ENCODE measurements at regions not wholly inside any gene's neighbourhood (a gene's known extent, or its start where the extent isn't known, plus 50 kb on each side); places are given as distances from the start of the nearest gene placed in this dataset.

- H3K4me3 Mint-ChIP-seq = no peak overlapping the region
- no peaks in the 10 kb centered on the region for H3K27me3 Mint-ChIP-seq
- POLR2A ChIA-PET = no interaction called here
- CTCF ChIA-PET = interaction anchor here (0.6 kb wide), 1 partner anchor 74 kb away, joined by 4 read pairs; no protein-coding TSS in a partner anchor
- peaks cover 3% of the 10 kb centered on the region for H3K9me3 Mint-ChIP-seq
- no peak for DNase-seq
- no peak overlapping the region for H3K27ac Mint-ChIP-seq
- H3K4me1 Mint-ChIP-seq = no peaks in the 10 kb centered on the region
- no peaks in the 10 kb centered on the region for H3K36me3 Mint-ChIP-seq (ENCODE audit: low read depth)
Measured at GRCh38 chr6:139568956-139569538, 194.6 kb upstream of the CITED2 start.

GRCh38 chr6:139568151-139568955 is 193.9 kb upstream of the CITED2 start:
- no peaks in the 10 kb centered on the region for H3K9me3 Mint-ChIP-seq
- H3K4me1 Mint-ChIP-seq = no peaks in the 10 kb centered on the region
- no peaks in the 10 kb centered on the region for H3K27me3 Mint-ChIP-seq
- no peak for DNase-seq
- no peak overlapping the region for H3K4me3 Mint-ChIP-seq
- H3K36me3 Mint-ChIP-seq (ENCODE audit: low read depth) = no peaks in the 10 kb centered on the region
- ChIA-PET CTCF (interaction anchor here (0.6 kb wide), 1 partner anchor 75 kb away, joined by 4 read pairs; no protein-coding TSS in a partner anchor), POLR2A (no interaction called here)
- no peak overlapping the region for H3K27ac Mint-ChIP-seq

GRCh38 chr6:139567095-139567494 is 192.6 kb upstream of the CITED2 start:
- H3K4me3 Mint-ChIP-seq = no peak overlapping the region
- H3K4me1 Mint-ChIP-seq = no peaks in the 10 kb centered on the region
- no peaks in the 10 kb centered on the region for H3K27me3 Mint-ChIP-seq
- H3K36me3 Mint-ChIP-seq (ENCODE audit: low read depth) = no peaks in the 10 kb centered on the region
- no peak for DNase-seq
- ChIA-PET POLR2A (no interaction called here), CTCF (no interaction called here)
- no peaks in the 10 kb centered on the region for H3K9me3 Mint-ChIP-seq
- H3K27ac Mint-ChIP-seq = no peak overlapping the region

- H3K4me1 Mint-ChIP-seq = no peaks in the 10 kb centered on the region
- H3K27me3 Mint-ChIP-seq = no peaks in the 10 kb centered on the region
- no peak for DNase-seq
- H3K4me3 Mint-ChIP-seq = no peak overlapping the region
- H3K36me3 Mint-ChIP-seq (ENCODE audit: low read depth) = no peaks in the 10 kb centered on the region
- peaks cover 6% of the 10 kb centered on the region for H3K9me3 Mint-ChIP-seq
- CTCF ChIA-PET = interaction anchor here (0.6 kb wide), 1 partner anchor 8 kb away, joined by 5 read pairs; no protein-coding TSS in a partner anchor
- POLR2A ChIA-PET = no interaction called here
- H3K27ac Mint-ChIP-seq = no peak overlapping the region
Measured at GRCh38 chr6:139565591-139565990, 191.1 kb upstream of the CITED2 start.

GRCh38 chr6:139557547-139557946 is 183.1 kb upstream of the CITED2 start:
- Mint-ChIP-seq H3K27me3 (no peaks in the 10 kb centered on the region), H3K4me3 (no peak overlapping the region), H3K4me1 (no peaks in the 10 kb centered on the region), H3K9me3 (peaks cover 9% of the 10 kb centered on the region), H3K36me3 (ENCODE audit: low read depth) (no peaks in the 10 kb centered on the region), H3K27ac (no peak overlapping the region)
- no peak for DNase-seq
- ChIA-PET CTCF (interaction anchor here (0.6 to 1.2 kb wide), 4 partner anchors 8 to 663 kb away, joined by 3 to 5 read pairs (median 4); no protein-coding TSS in a partner anchor), POLR2A (no interaction called here)

- H3K36me3 Mint-ChIP-seq (ENCODE audit: low read depth) = no peaks in the 10 kb centered on the region
- no peak for DNase-seq
- peaks cover 9% of the 10 kb centered on the region for H3K9me3 Mint-ChIP-seq
- no peak overlapping the region for H3K27ac Mint-ChIP-seq
- no peak overlapping the region for H3K4me3 Mint-ChIP-seq
- ChIA-PET POLR2A (no interaction called here), CTCF (interaction anchor here (1.2 kb wide), 1 partner anchor 8 kb away, joined by 3 read pairs; no protein-coding TSS in a partner anchor)
- no peaks in the 10 kb centered on the region for H3K4me1 Mint-ChIP-seq
- peaks cover 3% of the 10 kb centered on the region for H3K27me3 Mint-ChIP-seq
Measured at GRCh38 chr6:139556532-139556931, 182.1 kb upstream of the CITED2 start.

- ChIA-PET POLR2A (interaction anchor here (0.6 kb wide), 1 partner anchor 948 kb away, joined by 3 read pairs; no protein-coding TSS in a partner anchor), CTCF (no interaction called here)
- Mint-ChIP-seq H3K9me3 (peaks cover 3% of the 10 kb centered on the region), H3K4me1 (no peaks in the 10 kb centered on the region), H3K27ac (no peak overlapping the region), H3K27me3 (peaks cover 4% of the 10 kb centered on the region), H3K4me3 (no peak overlapping the region), H3K36me3 (ENCODE audit: low read depth) (no peaks in the 10 kb centered on the region)
- no peak for DNase-seq
Measured at GRCh38 chr6:139553916-139554315, 179.5 kb upstream of the CITED2 start.

GRCh38 chr6:139551376-139551775 is 176.9 kb upstream of the CITED2 start:
- Mint-ChIP-seq H3K36me3 (ENCODE audit: low read depth) (no peaks in the 10 kb centered on the region), H3K27me3 (peaks cover 4% of the 10 kb centered on the region), H3K9me3 (peaks cover 3% of the 10 kb centered on the region), H3K4me1 (peaks cover 6% of the 10 kb centered on the region), H3K4me3 (no peak overlapping the region), H3K27ac (no peak overlapping the region)
- CTCF ChIA-PET = no interaction called here
- no peak for DNase-seq
- POLR2A ChIA-PET = interaction anchor here (0.5 kb wide), 1 partner anchor 58 kb away, joined by 3 read pairs; no protein-coding TSS in a partner anchor

- H3K36me3 Mint-ChIP-seq (ENCODE audit: low read depth) = no peaks in the 10 kb centered on the region
- H3K4me1 Mint-ChIP-seq = peaks cover 14% of the 10 kb centered on the region
- DNase-seq = no peak
- H3K4me3 Mint-ChIP-seq = no peak overlapping the region
- ChIA-PET CTCF (no interaction called here), POLR2A (no interaction called here)
- H3K27me3 Mint-ChIP-seq = peaks cover 4% of the 10 kb centered on the region
- peaks cover 3% of the 10 kb centered on the region for H3K9me3 Mint-ChIP-seq
- no peak overlapping the region for H3K27ac Mint-ChIP-seq
Measured at GRCh38 chr6:139550361-139550760, 175.9 kb upstream of the CITED2 start.

- CTCF ChIA-PET = no interaction called here
- peaks cover 21% of the 10 kb centered on the region for H3K4me1 Mint-ChIP-seq
- no peak overlapping the region for H3K4me3 Mint-ChIP-seq
- peaks cover 4% of the 10 kb centered on the region for H3K27me3 Mint-ChIP-seq
- no peaks in the 10 kb centered on the region for H3K36me3 Mint-ChIP-seq (ENCODE audit: low read depth)
- POLR2A ChIA-PET = no interaction called here
- no peak for DNase-seq
- H3K9me3 Mint-ChIP-seq = peaks cover 3% of the 10 kb centered on the region
- H3K27ac Mint-ChIP-seq = no peak overlapping the region
Measured at GRCh38 chr6:139549561-139550070, 175.2 kb upstream of the CITED2 start.

- Mint-ChIP-seq H3K4me1 (peaks cover 32% of the 10 kb centered on the region), H3K27me3 (peaks cover 4% of the 10 kb centered on the region), H3K9me3 (peaks cover 5% of the 10 kb centered on the region), H3K4me3 (no peak overlapping the region), H3K36me3 (ENCODE audit: low read depth) (no peaks in the 10 kb centered on the region), H3K27ac (no peak overlapping the region)
- ChIA-PET POLR2A (no interaction called here), CTCF (interaction anchor here (0.5 to 1.3 kb wide), 3 partner anchors 10 to 896 kb away, joined by 3 to 4 read pairs (median 3); no protein-coding TSS in a partner anchor)
- no peak for DNase-seq
Measured at GRCh38 chr6:139547804-139548203, 173.4 kb upstream of the CITED2 start.

GRCh38 chr6:139547122-139547776 is 172.8 kb upstream of the CITED2 start:
- Mint-ChIP-seq H3K9me3 (peaks cover 5% of the 10 kb centered on the region), H3K4me3 (no peak overlapping the region), H3K27me3 (peaks cover 4% of the 10 kb centered on the region), H3K4me1 (peaks cover 34% of the 10 kb centered on the region), H3K36me3 (ENCODE audit: low read depth) (no peaks in the 10 kb centered on the region), H3K27ac (no peak overlapping the region)
- ChIA-PET POLR2A (no interaction called here), CTCF (interaction anchor here (0.5 to 1.3 kb wide), 4 partner anchors 9 to 896 kb away, joined by 3 to 5 read pairs (median 4); no protein-coding TSS in a partner anchor)
- no peak for DNase-seq

GRCh38 chr6:139546106-139546472 is 171.6 kb upstream of the CITED2 start:
- ChIA-PET CTCF (no interaction called here), POLR2A (no interaction called here)
- no peak overlapping the region for H3K4me3 Mint-ChIP-seq
- peaks cover 8% of the 10 kb centered on the region for H3K9me3 Mint-ChIP-seq
- peak overlapping the region; percentile 7 for H3K27ac Mint-ChIP-seq
- H3K36me3 Mint-ChIP-seq (ENCODE audit: low read depth) = peaks cover 4% of the 10 kb centered on the region
- no peaks in the 10 kb centered on the region for H3K27me3 Mint-ChIP-seq
- peaks cover 43% of the 10 kb centered on the region for H3K4me1 Mint-ChIP-seq
- DNase-seq = no peak

Measured in activated CD4-positive, alpha-beta T cell treated with anti-CD3 and anti-CD28 coated beads, Interleukin-2, amount 10 ng/mL, durations not matched to agents 7 days and 5 days (primary cell).